IMR-90 (cell line): ENCODE measurements at regions not wholly inside any gene's neighbourhood (a gene's known extent, or its start where the extent isn't known, plus 50 kb on each side); places are given as distances from the start of the nearest gene placed in this dataset.

Experiments used
- ATAC-seq: fragments of 200-7000 bp; cut with Tn5 transposase; 2 replicates; pipeline ENCODE4 v1.9.1; 2020; ENCODE audit warnings: low read depth, mild to moderate bottlenecking, moderate library complexity
- BruUV-seq: library from RNA; stranded (reverse); fragments of 400-500 nt; replicated peaks from 2 replicates; lab custom pipeline; 2021; lab: Mats Ljungman, UMichigan
- CTCF ChIA-PET: fragments of 300-600 bp; formaldehyde crosslinking; extraction: SDS; loops from one replicate; lab custom pipeline; 2021; ENCODE audit warnings: antibody characterized with exemption; lab: Yijun Ruan, JAX
- POLR2A ChIA-PET: fragments of 300-600 bp; sonication (Branson Sonifier 250); formaldehyde crosslinking; loops from one replicate; lab custom pipeline; 2022; ENCODE audit warnings: antibody characterized with exemption; ENCODE audit not compliant: unreplicated experiment; lab: Charles Lee
- DNase-seq: peaks from one replicate; pipeline ENCODE4 v3.0.0; 2013
- H2AFZ ChIP-seq: replicated peaks from 2 replicates; pipeline ENCODE3; 2013; ENCODE audit warnings: low read length, mild to moderate bottlenecking; ENCODE audit not compliant: poor library complexity
- H2AK5ac ChIP-seq: 2 replicates; pipeline ENCODE4 v1.6.1; 2013; ENCODE audit warnings: low read depth, low read length, inconsistent platforms
- H2AK9ac ChIP-seq: replicated peaks from 2 replicates; pipeline ENCODE3; 2013; ENCODE audit warnings: mild to moderate bottlenecking, low read depth, low read length, moderate library complexity; ENCODE audit not compliant: poor library complexity
- H2BK120ac ChIP-seq: 2 replicates; pipeline ENCODE4 v1.6.1; 2013; ENCODE audit warnings: low read depth, low read length, inconsistent platforms
- H2BK15ac ChIP-seq: 3 replicates; pipeline ENCODE4 v1.6.1; 2013; ENCODE audit warnings: low read depth, low read length, inconsistent platforms
- H2BK20ac ChIP-seq: 2 replicates; pipeline ENCODE4 v1.6.1; 2013; ENCODE audit warnings: low read depth, mild to moderate bottlenecking, inconsistent platforms, low read length, moderate library complexity
- H2BK5ac ChIP-seq: 2 replicates; pipeline ENCODE4 v1.6.1; 2013; ENCODE audit warnings: mild to moderate bottlenecking, low read depth, low read length, inconsistent platforms; ENCODE audit not compliant: poor library complexity, severe bottlenecking
- H3K14ac ChIP-seq: replicated peaks from 2 replicates; pipeline ENCODE4 v1.6.1; 2013; ENCODE audit warnings: low read depth, low read length, inconsistent platforms
- H3K18ac ChIP-seq: 2 replicates; pipeline ENCODE4 v1.6.1; 2013; ENCODE audit warnings: low read depth, low read length, control low read depth
- H3K23ac ChIP-seq: 2 replicates; pipeline ENCODE4 v1.6.1; 2013; ENCODE audit warnings: low read depth, low read length, inconsistent platforms
- H3K27ac ChIP-seq: 2 replicates; pipeline ENCODE4 v1.5.1; 2013; ENCODE audit warnings: mild to moderate bottlenecking, control low read depth, low read length; ENCODE audit not compliant: insufficient read depth
- H3K27me3 ChIP-seq: 2 replicates; pipeline ENCODE4 v1.6.1; 2013; ENCODE audit warnings: low read length; ENCODE audit not compliant: control insufficient read depth, insufficient read depth
- H3K36me3 ChIP-seq: 2 replicates; pipeline ENCODE4 v1.6.1; 2013; ENCODE audit warnings: low read length, mixed read lengths; ENCODE audit not compliant: control insufficient read depth, insufficient read depth
- H3K4ac ChIP-seq: 2 replicates; pipeline ENCODE4 v1.6.1; 2013; ENCODE audit warnings: low read depth, low read length, inconsistent platforms
- H3K4me1 ChIP-seq: 2 replicates; pipeline ENCODE4 v1.6.1; 2013; ENCODE audit warnings: low read length, mixed read lengths; ENCODE audit not compliant: control insufficient read depth, insufficient read depth
- H3K4me2 ChIP-seq: 2 replicates; pipeline ENCODE4 v1.6.1; 2013; ENCODE audit warnings: low read depth, mild to moderate bottlenecking, control low read depth, low read length, moderate library complexity
- H3K4me3 ChIP-seq: 2 replicates; pipeline ENCODE4 v1.5.1; 2013; ENCODE audit warnings: low read depth, mild to moderate bottlenecking, control low read depth, low read length, moderate library complexity; ENCODE audit not compliant: insufficient read depth
- H3K56ac ChIP-seq: 2 replicates; pipeline ENCODE4 v1.6.1; 2013; ENCODE audit warnings: low read length, inconsistent platforms; ENCODE audit not compliant: insufficient read depth; ENCODE audit errors: extremely low read depth
- H3K79me1 ChIP-seq, 2 experiments: 2 replicates each; pipeline ENCODE4 v1.6.1; 2013; ENCODE audit warnings: low read length in 2 of 2, inconsistent platforms in 1 of 2, low read depth in 1 of 2
- H3K9ac ChIP-seq: 2 replicates; pipeline ENCODE4 v1.6.1; 2013; ENCODE audit warnings: low read depth, low read length, control low read depth
- H3K9me1 ChIP-seq: 2 replicates; pipeline ENCODE4 v1.6.1; 2013; ENCODE audit warnings: low read length, inconsistent platforms; ENCODE audit not compliant: insufficient read depth
- H3K9me3 ChIP-seq: 2 replicates; pipeline ENCODE4 v1.6.1; 2013; ENCODE audit warnings: low read length; ENCODE audit not compliant: control insufficient read depth, insufficient read depth
- H4K20me1 ChIP-seq: 2 replicates; pipeline ENCODE4 v1.6.1; 2013; ENCODE audit warnings: low read length, inconsistent platforms; ENCODE audit not compliant: insufficient read depth
- H4K5ac ChIP-seq: 2 replicates; pipeline ENCODE4 v1.6.1; 2013; ENCODE audit warnings: mild to moderate bottlenecking, low read depth, low read length, control low read depth
- H4K8ac ChIP-seq, 2 experiments: 2 replicates each; pipeline ENCODE4 v1.6.1; 2013; ENCODE audit warnings: low read depth in 2 of 2, low read length in 2 of 2, control low read depth in 1 of 2, inconsistent platforms in 1 of 2
- H4K91ac ChIP-seq: 2 replicates; pipeline ENCODE4 v1.6.1; 2013; ENCODE audit warnings: low read depth, low read length, inconsistent platforms; ENCODE audit not compliant: insufficient read depth
- BHLHE40 ChIP-seq: fragments of 150-350 bp; IDR thresholded peaks from 2 replicates; pipeline ENCODE4 v1.6.1; 2016; ENCODE audit warnings: mild to moderate bottlenecking, low read depth, low read length
- CEBPB ChIP-seq: IDR thresholded peaks from 2 replicates; pipeline ENCODE4 v1.6.1; 2012; ENCODE audit warnings: low read depth, low read length, improper control_type of control experiment
- ELK1 ChIP-seq: fragments of 150-350 bp; IDR thresholded peaks from 2 replicates; pipeline ENCODE4 v1.6.1; 2016; ENCODE audit warnings: low read depth, mild to moderate bottlenecking, low read length, moderate library complexity, borderline replicate concordance
- FOS ChIP-seq: fragments of 150-350 bp; IDR thresholded peaks from 2 replicates; pipeline ENCODE4 v1.6.1; 2016; ENCODE audit warnings: low read depth, low read length
- MXI1 ChIP-seq: IDR thresholded peaks from 2 replicates; pipeline ENCODE4 v1.6.1; 2012; ENCODE audit warnings: low read depth, mild to moderate bottlenecking, low read length, moderate library complexity, borderline replicate concordance
- POLR2A ChIP-seq: IDR thresholded peaks from 2 replicates; pipeline ENCODE4 v1.6.1; 2012; ENCODE audit warnings: mild to moderate bottlenecking, low read depth, low read length
- RAD21 ChIP-seq: IDR thresholded peaks from 2 replicates; pipeline ENCODE4 v1.6.1; 2012; ENCODE audit warnings: low read length, improper control_type of control experiment
- RCOR1 ChIP-seq: IDR thresholded peaks from 2 replicates; pipeline ENCODE4 v1.6.1; 2012; ENCODE audit warnings: mild to moderate bottlenecking, low read length, improper control_type of control experiment; ENCODE audit not compliant: insufficient replicate concordance
- RFX5 ChIP-seq: IDR thresholded peaks from 2 replicates; pipeline ENCODE4 v1.8.0; 2012; ENCODE audit warnings: low read depth, mild to moderate bottlenecking, low read length, moderate library complexity
- SMC3 ChIP-seq: fragments of 150-350 bp; IDR thresholded peaks from 2 replicates; pipeline ENCODE4 v1.6.1; 2016; ENCODE audit warnings: low read depth, mild to moderate bottlenecking, antibody characterized with exemption, low read length, moderate library complexity
- WGBS, 2 experiments: methylation state at CpG; one replicate each; pipeline versions ENCODE4 v1.1.5 to v1.1.7; 2013; ENCODE audit warnings: missing lambda C conversion rate in 2 of 2; ENCODE audit not compliant: insufficient read length in 1 of 2; ENCODE audit errors: extremely low coverage in 2 of 2; 5-methylcytosine and 5-hydroxymethylcytosine counted together
- dilution Hi-C: fragments of 300-500 bp; cut with HindIII; formaldehyde crosslinking; loops from one replicate; pipeline ENCODE4 v1.14.3; 2018; ENCODE audit warnings: low sequenced_read_pairs; ENCODE audit not compliant: unreplicated experiment
- in situ Hi-C: fragments of 300-500 bp; cut with MboI; formaldehyde crosslinking; loops from 3 replicates; pipeline ENCODE4 v1.14.3; 2019; ENCODE audit warnings: low sequenced_read_pairs, inconsistent platforms, mixed read lengths
- intact Hi-C: fragments of 100-400 bp; cut with micrococcal nuclease; formaldehyde crosslinking; loops from 2 replicates; pipeline ENCODE4 v1.10.0; 2022

GRCh38 chr9:81321551-81321950, 367.8 kb downstream of the TLE1 start:
- Histone ChIP-seq H3K9ac (no peak overlapping the region), H2AFZ (no peak overlapping the region), H3K27me3 (no peaks in the 10 kb centered on the region), H3K27ac (no peak overlapping the region), H2BK15ac (no peak overlapping the region), H3K9me1 (peaks cover 3% of the 10 kb centered on the region; the same call in 1 of the 2 replicates), H3K9me3 (peaks cover 11% of the 10 kb centered on the region), H3K56ac (no peak overlapping the region), H3K23ac (no peak overlapping the region), H2BK120ac (no peak overlapping the region), H3K4me3 (no peak overlapping the region), H3K36me3 (no peaks in the 10 kb centered on the region), H3K4me1 (peaks cover 3% of the 10 kb centered on the region; the same call in 1 of the 2 replicates), H3K4ac (no peak overlapping the region), H4K20me1 (no peaks in the 10 kb centered on the region), H2AK9ac (no peak overlapping the region), H2AK5ac (no peak overlapping the region), H4K91ac (no peak overlapping the region), H2BK5ac (no peak overlapping the region), H3K14ac (no peak overlapping the region), H3K4me2 (no peak overlapping the region), H4K8ac (no peak overlapping the region), H2BK20ac (no peak overlapping the region), H3K18ac (no peak overlapping the region), H4K5ac (no peak overlapping the region), H3K79me1 (no peaks in the 10 kb centered on the region)
- dilution Hi-C loops (no loop called here), in situ Hi-C loops (no loop called here), intact Hi-C loops (no loop called here)
- no TSS peak for BruUV-seq
- no CpG with 5 or more reads among the region's 3 CpGs for WGBS, 2 experiments
- CTCF ChIA-PET: no interaction called here
- no peak for ATAC-seq
- TF ChIP-seq CEBPB: no peak
- TF ChIP-seq RFX5: no peak
- no peak for TF ChIP-seq RCOR1
- no peak for TF ChIP-seq SMC3
- no peak for TF ChIP-seq FOS
- no peak for TF ChIP-seq BHLHE40
- no peak for TF ChIP-seq RAD21
- TF ChIP-seq ELK1: no peak
- TF ChIP-seq POLR2A: no peak
- no peak for TF ChIP-seq MXI1
- DNase-seq: peak; percentile 11
- POLR2A ChIA-PET: no interaction called here
